ENCODE measurements at regions not wholly inside any gene's neighbourhood (a gene's known extent, or its start where the extent isn't known, plus 50 kb on each side); places are given as distances from the start of the nearest gene placed in this dataset.

DNA sequence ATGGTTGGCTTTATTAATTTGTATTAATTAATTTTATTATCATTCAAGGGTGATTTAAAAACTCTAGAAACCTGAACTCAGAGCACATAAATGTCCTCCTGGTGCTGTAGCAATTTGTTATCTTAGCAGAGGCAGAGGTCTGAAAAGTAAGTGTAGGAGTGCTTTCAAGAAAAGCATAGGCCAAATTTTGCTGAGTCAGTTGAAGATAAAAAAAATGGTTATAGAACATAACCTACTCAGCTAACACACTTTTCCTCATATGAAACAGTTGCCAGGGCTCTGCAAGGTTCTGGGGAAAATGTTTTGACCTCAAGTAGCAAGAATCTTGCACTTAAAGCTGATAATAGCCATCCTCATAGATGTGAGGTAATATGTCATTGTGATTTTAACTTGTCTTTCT, 53.5 kb upstream of the CHODL start:
- H3K27me3 ChIP-seq (ENCODE audit: control insufficient read depth in 2 of 2, insufficient read depth in 1 of 2, low read length in 1 of 2) = no peaks in the 10 kb centered on the region
- no peak for DNase-seq (ENCODE audit: low read depth in 6 of 9, low spot score in 9 of 9)

DNA sequence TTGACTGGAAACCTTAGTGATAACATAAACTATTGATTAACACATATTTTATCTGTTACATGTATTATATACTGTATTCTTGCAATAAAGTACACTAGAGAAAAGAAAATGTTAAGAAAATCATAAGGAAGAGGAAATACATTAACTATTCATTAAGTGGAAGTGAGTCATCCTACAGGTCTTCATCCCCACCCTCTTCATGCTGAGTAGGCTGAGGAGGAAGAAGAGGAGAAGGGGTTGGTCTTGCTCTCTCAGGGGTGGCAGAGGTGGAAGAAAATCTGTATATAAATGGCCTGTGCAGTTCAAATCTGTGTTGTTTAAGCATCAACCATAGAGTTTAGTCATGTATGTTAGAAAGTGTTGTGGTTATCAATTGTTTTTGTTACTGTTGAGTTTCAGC, 66.1 kb upstream of the CHODL start:
- H3K4me3 ChIP-seq (ENCODE audit: low read length in 2 of 2) = no peak overlapping the region
- DNase-seq (ENCODE audit: low read depth in 6 of 9, low spot score in 9 of 9) = no peak
- no peaks in the 10 kb centered on the region for H3K27me3 ChIP-seq (ENCODE audit: control insufficient read depth in 2 of 2, insufficient read depth in 1 of 2, low read length in 1 of 2)
- no peak overlapping the region for H3K27ac ChIP-seq (ENCODE audit: low read depth in 1 of 2, low read length in 1 of 2)
- no peaks in the 10 kb centered on the region for H3K4me1 ChIP-seq (ENCODE audit: control insufficient read depth in 2 of 2, insufficient read depth in 2 of 2, low read length in 2 of 2)
- no peaks in the 10 kb centered on the region for H3K9me3 ChIP-seq (ENCODE audit: control insufficient read depth in 2 of 2, insufficient read depth in 1 of 2, low read length in 1 of 2)
- H3K36me3 ChIP-seq (ENCODE audit: control insufficient read depth in 2 of 2, insufficient read depth in 2 of 2, low read length in 1 of 2) = no peaks in the 10 kb centered on the region

More for the DNA sequence above, 53.5 kb upstream of the CHODL start:
- H3K36me3 ChIP-seq (ENCODE audit: control insufficient read depth in 2 of 2, insufficient read depth in 2 of 2, low read length in 1 of 2) = no peaks in the 10 kb centered on the region
- no peak overlapping the region for H3K4me3 ChIP-seq (ENCODE audit: low read length in 2 of 2)
- H3K9me3 ChIP-seq (ENCODE audit: control insufficient read depth in 2 of 2, insufficient read depth in 1 of 2, low read length in 1 of 2) = no peaks in the 10 kb centered on the region
- no peak overlapping the region for H3K27ac ChIP-seq (ENCODE audit: low read depth in 1 of 2, low read length in 1 of 2)
- no peaks in the 10 kb centered on the region for H3K4me1 ChIP-seq (ENCODE audit: control insufficient read depth in 2 of 2, insufficient read depth in 2 of 2, low read length in 2 of 2)

DNA sequence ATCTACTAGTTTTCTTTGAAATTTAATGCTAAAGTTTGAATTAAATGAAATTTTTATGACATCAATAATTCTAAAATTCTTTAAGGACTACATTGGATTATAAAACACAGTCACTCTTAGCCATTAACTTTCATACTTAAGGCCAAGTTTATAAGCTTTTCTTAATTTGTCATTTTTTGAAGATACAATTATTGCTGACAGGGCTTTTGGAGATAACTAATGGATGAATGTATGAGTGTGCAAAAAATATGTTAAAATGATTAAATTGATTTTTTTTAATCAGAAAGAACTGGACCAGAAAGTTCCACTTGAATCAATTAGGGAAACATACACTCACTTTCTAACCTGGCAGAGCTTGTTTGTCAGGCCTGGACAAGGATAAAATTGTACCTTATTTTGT, 70.3 kb upstream of the CHODL start:
- DNase-seq (ENCODE audit: low read depth in 6 of 9, low spot score in 9 of 9) = no peak
- H3K27me3 ChIP-seq (ENCODE audit: control insufficient read depth in 2 of 2, insufficient read depth in 1 of 2, low read length in 1 of 2) = no peaks in the 10 kb centered on the region
- no peaks in the 10 kb centered on the region for H3K4me1 ChIP-seq (ENCODE audit: control insufficient read depth in 2 of 2, insufficient read depth in 2 of 2, low read length in 2 of 2)
- no peaks in the 10 kb centered on the region for H3K9me3 ChIP-seq (ENCODE audit: control insufficient read depth in 2 of 2, insufficient read depth in 1 of 2, low read length in 1 of 2)
- no peak overlapping the region for H3K4me3 ChIP-seq (ENCODE audit: low read length in 2 of 2)
- H3K36me3 ChIP-seq (ENCODE audit: control insufficient read depth in 2 of 2, insufficient read depth in 2 of 2, low read length in 1 of 2) = no peaks in the 10 kb centered on the region
- H3K27ac ChIP-seq (ENCODE audit: low read depth in 1 of 2, low read length in 1 of 2) = no peak overlapping the region

DNA sequence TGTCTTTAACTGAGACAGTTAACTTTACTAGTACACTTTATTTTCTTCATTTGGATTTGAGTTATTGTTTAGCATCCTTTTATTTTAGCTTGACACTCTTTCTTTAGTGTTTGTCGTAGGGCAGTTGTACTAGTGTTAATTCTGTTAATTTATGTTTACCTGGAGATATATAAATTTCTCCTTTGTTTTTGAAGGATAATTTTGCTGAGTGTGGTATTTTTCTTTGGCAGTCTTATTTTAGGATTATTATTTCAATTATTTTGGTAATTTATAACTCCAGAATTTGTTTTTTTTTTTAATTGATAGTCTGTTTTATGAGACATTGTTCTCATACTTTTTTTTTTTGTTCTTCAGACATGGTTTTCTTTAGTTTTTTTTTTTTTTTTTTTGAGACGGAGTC, 73.8 kb upstream of the CHODL start:
- Histone ChIP-seq H3K4me1 (ENCODE audit: control insufficient read depth in 2 of 2, insufficient read depth in 2 of 2, low read length in 2 of 2) (no peaks in the 10 kb centered on the region), H3K36me3 (ENCODE audit: control insufficient read depth in 2 of 2, insufficient read depth in 2 of 2, low read length in 1 of 2) (no peaks in the 10 kb centered on the region), H3K27me3 (ENCODE audit: control insufficient read depth in 2 of 2, insufficient read depth in 1 of 2, low read length in 1 of 2) (no peaks in the 10 kb centered on the region), H3K27ac (ENCODE audit: low read depth in 1 of 2, low read length in 1 of 2) (no peak overlapping the region), H3K4me3 (ENCODE audit: low read length in 2 of 2) (no peak overlapping the region), H3K9me3 (ENCODE audit: control insufficient read depth in 2 of 2, insufficient read depth in 1 of 2, low read length in 1 of 2) (no peaks in the 10 kb centered on the region)
- 99% methylated on average over 1 of the region's 2 CpGs for WGBS
- no peak for DNase-seq (ENCODE audit: low read depth in 6 of 9, low spot score in 9 of 9)

DNA sequence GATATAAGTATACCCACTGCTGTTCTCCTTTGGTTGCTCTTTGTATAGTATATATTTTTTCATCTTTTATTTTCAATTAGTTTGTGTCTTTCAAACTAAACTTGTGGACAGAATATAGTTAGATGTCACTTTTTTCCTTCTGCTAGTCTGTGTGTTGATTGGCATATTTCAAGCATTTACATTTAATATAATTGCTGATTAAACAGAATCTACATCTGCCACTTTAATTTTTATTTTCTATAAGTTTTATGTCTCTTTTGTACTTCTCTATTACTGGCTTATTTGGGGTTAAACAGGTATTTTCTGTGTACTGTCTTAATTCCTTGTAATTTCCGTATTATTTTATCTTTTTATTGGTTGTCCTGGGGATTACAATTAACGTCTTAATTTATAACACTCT, 74.4 kb upstream of the CHODL start:
- Histone ChIP-seq H3K27ac (ENCODE audit: low read depth in 1 of 2, low read length in 1 of 2) (no peak overlapping the region), H3K9me3 (ENCODE audit: control insufficient read depth in 2 of 2, insufficient read depth in 1 of 2, low read length in 1 of 2) (no peaks in the 10 kb centered on the region), H3K27me3 (ENCODE audit: control insufficient read depth in 2 of 2, insufficient read depth in 1 of 2, low read length in 1 of 2) (no peaks in the 10 kb centered on the region), H3K36me3 (ENCODE audit: control insufficient read depth in 2 of 2, insufficient read depth in 2 of 2, low read length in 1 of 2) (no peaks in the 10 kb centered on the region), H3K4me1 (ENCODE audit: control insufficient read depth in 2 of 2, insufficient read depth in 2 of 2, low read length in 2 of 2) (no peaks in the 10 kb centered on the region), H3K4me3 (ENCODE audit: low read length in 2 of 2) (no peak overlapping the region)
- DNase-seq (ENCODE audit: low read depth in 6 of 9, low spot score in 9 of 9) = no peak
- WGBS = 97% methylated on average over 2 of the region's 2 CpGs

DNA sequence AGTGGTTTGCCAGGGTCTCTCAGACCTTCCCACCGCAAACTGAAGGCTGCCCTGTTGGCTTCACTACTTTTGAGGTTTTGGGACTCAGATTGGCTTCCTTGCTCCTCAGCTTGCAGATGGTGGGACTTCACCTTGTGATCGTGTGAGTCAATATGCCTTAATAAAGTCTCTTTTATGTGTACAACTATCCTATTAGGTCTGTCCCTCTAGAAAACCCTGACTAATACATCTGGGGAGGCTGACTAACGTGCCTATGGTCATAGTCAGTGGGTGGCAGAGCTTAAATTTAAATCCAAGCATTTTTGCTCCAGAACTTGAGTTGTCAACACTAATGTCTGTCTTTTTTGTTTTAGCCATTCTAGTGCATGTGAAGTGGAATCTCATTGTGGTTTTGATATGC, 76.5 kb upstream of the CHODL start:
- Histone ChIP-seq H3K9me3 (ENCODE audit: control insufficient read depth in 2 of 2, insufficient read depth in 1 of 2, low read length in 1 of 2) (no peaks in the 10 kb centered on the region), H3K36me3 (ENCODE audit: control insufficient read depth in 2 of 2, insufficient read depth in 2 of 2, low read length in 1 of 2) (no peaks in the 10 kb centered on the region), H3K4me3 (ENCODE audit: low read length in 2 of 2) (no peak overlapping the region), H3K4me1 (ENCODE audit: control insufficient read depth in 2 of 2, insufficient read depth in 2 of 2, low read length in 2 of 2) (no peaks in the 10 kb centered on the region), H3K27me3 (ENCODE audit: control insufficient read depth in 2 of 2, insufficient read depth in 1 of 2, low read length in 1 of 2) (no peaks in the 10 kb centered on the region), H3K27ac (ENCODE audit: low read depth in 1 of 2, low read length in 1 of 2) (no peak overlapping the region)
- no peak for DNase-seq (ENCODE audit: low read depth in 6 of 9, low spot score in 9 of 9)
- WGBS = 86% methylated on average over 3 of the region's 3 CpGs

DNA sequence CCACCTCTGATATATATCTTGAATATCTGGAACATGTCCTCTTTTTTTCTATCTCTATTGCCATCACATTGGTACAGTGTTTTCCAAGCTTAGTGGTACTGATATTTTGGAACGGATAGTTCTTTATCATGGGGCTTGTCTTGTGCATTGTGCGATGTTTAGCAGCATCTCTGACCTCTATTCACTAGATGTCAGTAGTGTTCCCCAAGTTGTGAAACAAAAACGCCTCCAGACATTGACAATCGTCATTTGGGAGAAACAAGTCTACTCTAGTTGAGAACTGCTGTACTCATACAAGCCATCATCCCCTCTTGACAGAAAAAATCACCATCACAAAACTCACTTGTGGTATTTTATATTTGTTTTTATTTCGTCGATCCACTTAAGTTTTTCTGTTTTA, 79.7 kb upstream of the CHODL start:
- no peaks in the 10 kb centered on the region for H3K36me3 ChIP-seq (ENCODE audit: control insufficient read depth in 2 of 2, insufficient read depth in 2 of 2, low read length in 1 of 2)
- DNase-seq (ENCODE audit: low read depth in 6 of 9, low spot score in 9 of 9) = no peak
- no peaks in the 10 kb centered on the region for H3K4me1 ChIP-seq (ENCODE audit: control insufficient read depth in 2 of 2, insufficient read depth in 2 of 2, low read length in 2 of 2)
- no peaks in the 10 kb centered on the region for H3K9me3 ChIP-seq (ENCODE audit: control insufficient read depth in 2 of 2, insufficient read depth in 1 of 2, low read length in 1 of 2)
- H3K27me3 ChIP-seq (ENCODE audit: control insufficient read depth in 2 of 2, insufficient read depth in 1 of 2, low read length in 1 of 2) = no peaks in the 10 kb centered on the region
- H3K4me3 ChIP-seq (ENCODE audit: low read length in 2 of 2) = no peak overlapping the region
- H3K27ac ChIP-seq (ENCODE audit: low read depth in 1 of 2, low read length in 1 of 2) = no peak overlapping the region
- WGBS = 89% methylated on average over 6 of the region's 6 CpGs

DNA sequence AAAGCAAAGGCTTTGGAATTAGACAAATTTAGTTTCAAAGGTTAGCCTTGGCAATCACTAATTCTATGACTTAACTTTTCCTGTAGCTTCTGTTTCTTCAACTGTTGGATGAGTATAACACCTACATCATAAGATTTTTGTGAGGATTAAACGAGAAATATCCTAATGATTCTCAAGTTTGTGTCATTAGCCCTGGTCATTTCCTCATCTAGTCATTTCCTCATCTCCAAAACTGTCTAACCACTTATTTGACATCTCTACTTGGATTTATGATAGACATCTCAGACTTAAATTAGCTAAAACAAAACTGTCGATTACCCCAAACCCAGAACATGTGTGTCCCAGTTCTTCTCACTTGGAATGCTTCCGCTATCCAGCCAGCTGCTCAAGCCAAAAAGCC, 80.2 kb upstream of the CHODL start:
- Histone ChIP-seq H3K36me3 (ENCODE audit: control insufficient read depth in 2 of 2, insufficient read depth in 2 of 2, low read length in 1 of 2) (no peaks in the 10 kb centered on the region), H3K4me3 (ENCODE audit: low read length in 2 of 2) (no peak overlapping the region), H3K27ac (ENCODE audit: low read depth in 1 of 2, low read length in 1 of 2) (no peak overlapping the region), H3K27me3 (ENCODE audit: control insufficient read depth in 2 of 2, insufficient read depth in 1 of 2, low read length in 1 of 2) (no peaks in the 10 kb centered on the region), H3K4me1 (ENCODE audit: control insufficient read depth in 2 of 2, insufficient read depth in 2 of 2, low read length in 2 of 2) (no peaks in the 10 kb centered on the region), H3K9me3 (ENCODE audit: control insufficient read depth in 2 of 2, insufficient read depth in 1 of 2, low read length in 1 of 2) (no peaks in the 10 kb centered on the region)
- WGBS = 45% methylated on average over 3 of the region's 3 CpGs
- DNase-seq (ENCODE audit: low read depth in 6 of 9, low spot score in 9 of 9) = no peak

DNA sequence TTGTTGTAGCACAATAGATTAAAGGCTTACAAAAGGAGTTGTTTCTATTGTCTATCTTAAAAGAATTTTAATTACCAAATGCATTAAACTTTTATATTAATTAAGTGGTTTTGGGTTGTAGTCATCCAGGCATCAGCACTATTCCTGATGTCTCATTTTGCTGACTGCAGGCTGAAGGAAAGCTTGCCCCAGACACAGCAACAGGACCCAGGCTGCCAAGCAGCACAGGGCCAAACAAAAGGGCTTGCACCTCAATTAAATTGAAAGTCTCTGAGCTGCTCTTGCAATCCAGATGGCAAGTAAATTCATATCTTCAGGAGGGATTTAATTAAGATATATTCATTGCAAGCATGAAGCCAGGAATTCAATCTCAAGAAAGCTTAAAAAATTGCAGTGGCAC, 80.7 kb upstream of the CHODL start:
- H3K36me3 ChIP-seq (ENCODE audit: control insufficient read depth in 2 of 2, insufficient read depth in 2 of 2, low read length in 1 of 2) = no peaks in the 10 kb centered on the region
- DNase-seq (ENCODE audit: low read depth in 6 of 9, low spot score in 9 of 9) = no peak
- H3K27me3 ChIP-seq (ENCODE audit: control insufficient read depth in 2 of 2, insufficient read depth in 1 of 2, low read length in 1 of 2) = no peaks in the 10 kb centered on the region
- H3K9me3 ChIP-seq (ENCODE audit: control insufficient read depth in 2 of 2, insufficient read depth in 1 of 2, low read length in 1 of 2) = no peaks in the 10 kb centered on the region
- no peaks in the 10 kb centered on the region for H3K4me1 ChIP-seq (ENCODE audit: control insufficient read depth in 2 of 2, insufficient read depth in 2 of 2, low read length in 2 of 2)
- H3K4me3 ChIP-seq (ENCODE audit: low read length in 2 of 2) = no peak overlapping the region
- no peak overlapping the region for H3K27ac ChIP-seq (ENCODE audit: low read depth in 1 of 2, low read length in 1 of 2)

DNA sequence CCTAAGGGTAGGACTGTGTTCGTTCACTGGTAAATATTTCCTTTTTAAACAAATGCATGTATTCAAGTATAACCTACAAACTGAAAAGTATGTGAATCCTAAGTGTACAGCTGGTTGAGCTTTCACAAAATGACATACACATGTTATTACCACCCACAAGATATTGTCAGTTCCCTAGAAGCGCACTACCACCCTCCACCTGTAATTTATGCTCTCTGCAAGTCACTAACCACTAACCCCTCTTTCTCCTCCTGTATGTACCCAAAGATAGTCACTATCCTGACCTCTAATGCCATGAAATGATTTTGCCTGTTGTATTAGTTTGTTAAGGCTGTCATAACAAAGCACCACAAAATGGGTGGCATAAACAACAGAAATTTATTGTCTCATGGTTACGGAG, 82.8 kb upstream of the CHODL start:
- Histone ChIP-seq H3K36me3 (ENCODE audit: control insufficient read depth in 2 of 2, insufficient read depth in 2 of 2, low read length in 1 of 2) (no peaks in the 10 kb centered on the region), H3K4me3 (ENCODE audit: low read length in 2 of 2) (no peak overlapping the region), H3K4me1 (ENCODE audit: control insufficient read depth in 2 of 2, insufficient read depth in 2 of 2, low read length in 2 of 2) (no peaks in the 10 kb centered on the region), H3K9me3 (ENCODE audit: control insufficient read depth in 2 of 2, insufficient read depth in 1 of 2, low read length in 1 of 2) (no peaks in the 10 kb centered on the region), H3K27me3 (ENCODE audit: control insufficient read depth in 2 of 2, insufficient read depth in 1 of 2, low read length in 1 of 2) (no peaks in the 10 kb centered on the region), H3K27ac (ENCODE audit: low read depth in 1 of 2, low read length in 1 of 2) (no peak overlapping the region)
- 95% methylated on average over 3 of the region's 3 CpGs for WGBS
- no peak for DNase-seq (ENCODE audit: low read depth in 6 of 9, low spot score in 9 of 9)
